ENCODE measurements at regions not wholly inside any gene's neighbourhood (a gene's known extent, or its start where the extent isn't known, plus 50 kb on each side); places are given as distances from the start of the nearest gene placed in this dataset.

DNA sequence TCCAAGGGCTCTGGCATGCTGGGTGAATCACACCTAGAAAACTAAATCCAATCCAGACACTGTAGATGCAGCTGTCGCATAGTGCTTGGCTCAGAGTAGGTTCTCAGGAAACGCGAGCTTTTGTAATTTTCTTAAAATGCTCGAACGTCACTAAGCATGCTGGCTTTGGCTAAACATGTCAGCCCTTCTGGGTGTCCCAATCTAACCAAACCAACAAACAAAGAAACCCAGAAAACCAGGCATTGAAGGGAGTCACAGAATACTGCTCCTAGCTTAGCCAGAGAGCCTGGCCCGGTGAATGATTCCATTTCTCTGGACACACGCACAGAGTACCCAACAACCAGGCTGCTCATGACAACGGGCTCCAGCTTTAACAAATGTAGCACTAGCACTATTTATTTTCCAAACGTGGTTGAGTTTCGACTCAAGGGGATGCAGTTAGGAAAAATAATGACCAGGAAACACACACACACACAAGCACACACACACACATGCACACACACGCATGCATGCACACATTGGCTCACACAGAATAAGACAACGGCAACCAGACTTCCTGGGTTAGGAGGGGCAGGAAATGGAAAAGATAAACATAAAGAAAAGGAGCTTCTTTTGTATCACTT is 492.6 kb downstream of the MIAT start:
- Histone ChIP-seq H4K20me1 (ENCODE audit: control insufficient read depth, extremely low read depth, insufficient read depth, low read length) (no peaks in the 10 kb centered on the region), H3K9me1 (ENCODE audit: control insufficient read depth, extremely low read depth, insufficient read depth, low read length) (no peaks in the 10 kb centered on the region), H3K27me3 (ENCODE audit: control insufficient read depth, extremely low read depth, insufficient read depth, low read length) (no peaks in the 10 kb centered on the region), H2AFZ (ENCODE audit: control insufficient read depth, low read length) (peak overlapping the region; percentile 64), H3K4me1 (ENCODE audit: control insufficient read depth, extremely low read depth, insufficient read depth, low read length) (peaks cover 12% of the 10 kb centered on the region), H3K79me2 (ENCODE audit: control insufficient read depth, insufficient read depth, low read length) (no peaks in the 10 kb centered on the region), H3K9me3 (ENCODE audit: control insufficient read depth, low read depth, low read length) (no peaks in the 10 kb centered on the region), H3K4me2 (ENCODE audit: control insufficient read depth, extremely low read depth, insufficient read depth, low read depth, low read length) (peak overlapping the region; percentile 45), H3K9ac (ENCODE audit: control insufficient read depth, extremely low read depth, insufficient read depth, low read length) (no peak overlapping the region), H3K4me3 (ENCODE audit: control insufficient read depth in 2 of 3, extremely low read depth in 1 of 3, insufficient read depth in 2 of 3, low read depth in 1 of 3, low read length in 3 of 3) (no peak overlapping the region), H3K36me3 (ENCODE audit: control insufficient read depth in 2 of 2, extremely low read depth in 1 of 2, insufficient read depth in 2 of 2, low read length in 2 of 2) (no peaks in the 10 kb centered on the region), H3K27ac (ENCODE audit: control insufficient read depth, insufficient read depth, low read length) (no peak overlapping the region)
- TF ChIP-seq, protein P1, sequence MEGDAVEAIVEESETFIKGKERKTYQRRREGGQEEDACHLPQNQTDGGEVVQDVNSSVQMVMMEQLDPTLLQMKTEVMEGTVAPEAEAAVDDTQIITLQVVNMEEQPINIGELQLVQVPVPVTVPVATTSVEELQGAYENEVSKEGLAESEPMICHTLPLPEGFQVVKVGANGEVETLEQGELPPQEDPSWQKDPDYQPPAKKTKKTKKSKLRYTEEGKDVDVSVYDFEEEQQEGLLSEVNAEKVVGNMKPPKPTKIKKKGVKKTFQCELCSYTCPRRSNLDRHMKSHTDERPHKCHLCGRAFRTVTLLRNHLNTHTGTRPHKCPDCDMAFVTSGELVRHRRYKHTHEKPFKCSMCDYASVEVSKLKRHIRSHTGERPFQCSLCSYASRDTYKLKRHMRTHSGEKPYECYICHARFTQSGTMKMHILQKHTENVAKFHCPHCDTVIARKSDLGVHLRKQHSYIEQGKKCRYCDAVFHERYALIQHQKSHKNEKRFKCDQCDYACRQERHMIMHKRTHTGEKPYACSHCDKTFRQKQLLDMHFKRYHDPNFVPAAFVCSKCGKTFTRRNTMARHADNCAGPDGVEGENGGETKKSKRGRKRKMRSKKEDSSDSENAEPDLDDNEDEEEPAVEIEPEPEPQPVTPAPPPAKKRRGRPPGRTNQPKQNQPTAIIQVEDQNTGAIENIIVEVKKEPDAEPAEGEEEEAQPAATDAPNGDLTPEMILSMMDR (optimal IDR thresholded peaks at IDR 0.05 in 1 of 3, IDR thresholded peaks at IDR 0.05 in 1 of 3, conservative IDR thresholded peaks at IDR 0.05 in 1 of 3; ENCODE audit: extremely low read depth in 1 of 3, insufficient read depth in 2 of 3, low read length in 3 of 3): no peak
- TF ChIP-seq EZH2 (IDR thresholded peaks at IDR 0.05; ENCODE audit: low read length): no peak
- FAIRE-seq (peak; percentile 43), DNase-seq (ENCODE audit: low read depth, low spot score) (no peak)
- dilution Hi-C loops (cut with MboI; ENCODE audit: extremely low pct_ligation_motif_present, low sequenced_read_pairs): no loop called here

- Histone ChIP-seq H3K4me2 (ENCODE audit: control insufficient read depth, extremely low read depth, insufficient read depth, low read depth, low read length) (peak overlapping the region; percentile 45), H3K4me3 (ENCODE audit: control insufficient read depth in 2 of 3, extremely low read depth in 1 of 3, insufficient read depth in 2 of 3, low read depth in 1 of 3, low read length in 3 of 3) (no peak overlapping the region), H3K9me3 (ENCODE audit: control insufficient read depth, low read depth, low read length) (no peaks in the 10 kb centered on the region), H3K27me3 (ENCODE audit: control insufficient read depth, extremely low read depth, insufficient read depth, low read length) (no peaks in the 10 kb centered on the region), H3K27ac (ENCODE audit: control insufficient read depth, insufficient read depth, low read length) (no peak overlapping the region), H2AFZ (ENCODE audit: control insufficient read depth, low read length) (peak overlapping the region; percentile 64), H3K9ac (ENCODE audit: control insufficient read depth, extremely low read depth, insufficient read depth, low read length) (no peak overlapping the region), H3K36me3 (ENCODE audit: control insufficient read depth in 2 of 2, extremely low read depth in 1 of 2, insufficient read depth in 2 of 2, low read length in 2 of 2) (no peaks in the 10 kb centered on the region), H3K9me1 (ENCODE audit: control insufficient read depth, extremely low read depth, insufficient read depth, low read length) (no peaks in the 10 kb centered on the region), H3K79me2 (ENCODE audit: control insufficient read depth, insufficient read depth, low read length) (no peaks in the 10 kb centered on the region), H3K4me1 (ENCODE audit: control insufficient read depth, extremely low read depth, insufficient read depth, low read length) (peaks cover 12% of the 10 kb centered on the region), H4K20me1 (ENCODE audit: control insufficient read depth, extremely low read depth, insufficient read depth, low read length) (no peaks in the 10 kb centered on the region)
- no peak for TF ChIP-seq EZH2 (IDR thresholded peaks at IDR 0.05; ENCODE audit: low read length)
- TF ChIP-seq, protein P1 (optimal IDR thresholded peaks at IDR 0.05 in 1 of 3, IDR thresholded peaks at IDR 0.05 in 1 of 3, conservative IDR thresholded peaks at IDR 0.05 in 1 of 3; ENCODE audit: extremely low read depth in 1 of 3, insufficient read depth in 2 of 3, low read length in 3 of 3): no peak
- DNase-seq (ENCODE audit: low read depth, low spot score) (no peak), FAIRE-seq (peak; percentile 26)
- dilution Hi-C loops (cut with MboI; ENCODE audit: extremely low pct_ligation_motif_present, low sequenced_read_pairs): no loop called here
Measured at GRCh38 chr22:27150544-27150941, 493.2 kb downstream of the MIAT start.

Measured in keratinocyte (primary cell).